ENCODE measurements at regions not wholly inside any gene's neighbourhood (a gene's known extent, or its start where the extent isn't known, plus 50 kb on each side); places are given as distances from the start of the nearest gene placed in this dataset.

DNA sequence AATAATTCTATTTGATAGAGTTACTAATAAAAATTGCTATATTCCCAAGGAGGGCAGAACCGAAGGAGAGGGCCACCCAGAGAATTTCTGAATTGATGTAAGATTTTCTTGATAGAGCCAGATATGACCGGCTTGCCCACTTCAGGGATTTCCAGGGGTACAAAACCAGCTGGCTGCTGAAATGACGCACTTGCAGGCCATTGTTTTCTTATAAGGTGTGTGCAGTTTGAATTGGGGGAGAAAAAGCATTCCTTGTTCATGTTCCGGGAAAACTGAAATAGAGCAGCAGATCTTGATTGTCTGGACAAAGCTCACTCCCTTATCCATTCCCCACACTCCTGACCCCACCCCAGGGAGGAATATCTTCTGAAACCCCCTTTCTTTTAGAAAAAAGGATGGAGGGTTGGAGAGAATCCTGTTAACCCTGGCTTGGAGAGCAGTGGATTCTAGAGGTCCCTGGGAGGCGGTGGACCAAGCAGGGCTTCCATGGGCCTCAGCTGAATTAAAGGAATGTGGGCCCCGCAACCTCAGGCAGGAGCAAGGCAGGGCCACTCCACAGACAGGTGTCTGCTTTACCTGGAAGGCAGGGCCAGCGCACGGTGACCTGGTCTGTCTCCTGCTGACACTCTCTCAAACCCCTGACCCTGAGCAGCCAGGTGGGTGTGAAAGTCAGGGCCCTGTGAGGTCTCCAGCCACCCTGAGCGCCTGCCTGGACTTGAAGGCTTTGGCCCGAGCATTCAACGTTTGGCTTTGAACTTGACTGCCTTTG is 96.4 kb downstream of the TMEM170B start:
- no peak for DNase-seq

- no peak for DNase-seq
Observed at GRCh38 chr6:11634948-11635347, 97.4 kb downstream of the TMEM170B start.

- DNase-seq, result no peak
Observed at GRCh38 chr6:11636121-11636520, 98.6 kb downstream of the TMEM170B start.

- no peak for DNase-seq
Observed at GRCh38 chr6:11637266-11637665, 99.7 kb downstream of the TMEM170B start.

DNA sequence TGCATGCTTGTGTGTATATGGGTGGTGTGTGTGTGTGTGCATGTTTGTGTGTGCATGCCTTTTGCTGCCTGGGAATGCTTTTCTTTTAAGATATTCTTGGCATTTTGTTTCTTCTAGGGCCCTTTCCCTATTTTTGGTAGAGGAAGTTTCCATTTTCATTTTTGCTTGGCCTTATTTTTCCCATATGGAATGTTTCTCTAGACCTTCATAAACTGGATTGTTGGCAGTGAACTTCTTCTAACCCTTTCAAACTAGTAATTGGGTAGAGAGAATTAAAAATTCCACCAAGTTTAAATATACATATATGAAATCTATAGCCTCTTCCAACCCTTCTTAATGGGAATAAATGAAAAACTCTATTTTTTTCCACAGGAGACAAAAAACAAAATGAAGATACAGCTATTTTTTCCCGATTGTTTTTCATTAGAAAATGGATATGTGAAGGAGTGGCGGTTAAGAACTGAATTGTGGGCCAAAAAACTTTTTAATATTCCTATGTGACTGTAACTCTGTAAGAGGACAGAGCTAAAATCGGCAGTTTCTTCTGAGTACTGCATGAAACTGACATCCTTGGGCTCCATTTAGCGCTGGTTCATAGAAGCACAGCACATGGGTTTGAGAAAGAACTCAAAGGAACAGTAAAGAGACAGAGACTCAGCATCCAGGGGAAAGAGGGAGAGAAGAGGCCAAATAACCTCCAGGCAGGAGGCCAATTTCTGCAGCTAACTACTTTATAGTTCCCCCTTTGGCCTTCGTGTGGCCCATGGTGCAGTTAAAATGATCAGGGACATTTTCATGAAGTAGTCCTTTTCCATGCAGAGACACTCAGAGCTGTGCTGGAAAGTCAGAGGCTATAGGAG is 102.1 kb downstream of the TMEM170B start:
- no peak for DNase-seq

DNA sequence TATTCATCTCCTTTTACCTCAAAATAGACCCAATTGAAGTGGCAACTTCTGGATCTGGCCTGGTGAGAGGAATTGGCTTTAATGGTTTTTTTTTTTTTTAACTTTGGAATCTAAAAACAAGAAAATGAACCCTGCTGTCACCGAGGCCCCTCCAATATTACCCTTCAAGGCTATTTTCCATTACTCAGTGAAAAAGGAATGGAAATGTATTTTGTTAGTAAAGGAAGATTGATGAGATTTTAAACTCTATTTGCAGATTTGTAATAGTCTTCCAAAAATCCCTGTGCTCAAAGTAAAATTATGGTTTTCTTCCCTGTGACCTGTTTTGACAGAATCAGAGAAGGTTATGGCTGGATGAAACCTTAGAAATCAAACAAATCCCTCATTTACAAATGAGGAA is 102.9 kb downstream of the TMEM170B start:
- no peak for DNase-seq

DNA sequence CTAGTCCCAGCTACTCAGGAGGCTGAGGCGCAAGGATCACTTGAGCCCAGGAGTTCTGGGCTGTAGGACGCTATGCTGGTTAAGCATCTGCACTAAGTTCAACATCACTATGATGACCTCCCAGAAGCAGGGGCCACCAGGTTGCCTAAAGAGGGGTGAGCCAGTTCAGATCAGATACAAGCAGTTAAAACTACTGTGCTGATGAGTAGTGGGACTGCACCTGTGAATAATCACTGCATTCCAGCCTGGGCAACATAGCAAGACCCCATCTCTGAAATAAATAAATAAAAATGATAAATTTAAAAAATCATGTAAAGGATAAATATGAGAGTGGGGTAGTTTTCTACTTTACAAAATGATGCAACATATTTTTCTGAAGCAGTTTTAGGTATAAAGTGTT is 106.5 kb downstream of the TMEM170B start:
- DNase-seq, result no peak

DNA sequence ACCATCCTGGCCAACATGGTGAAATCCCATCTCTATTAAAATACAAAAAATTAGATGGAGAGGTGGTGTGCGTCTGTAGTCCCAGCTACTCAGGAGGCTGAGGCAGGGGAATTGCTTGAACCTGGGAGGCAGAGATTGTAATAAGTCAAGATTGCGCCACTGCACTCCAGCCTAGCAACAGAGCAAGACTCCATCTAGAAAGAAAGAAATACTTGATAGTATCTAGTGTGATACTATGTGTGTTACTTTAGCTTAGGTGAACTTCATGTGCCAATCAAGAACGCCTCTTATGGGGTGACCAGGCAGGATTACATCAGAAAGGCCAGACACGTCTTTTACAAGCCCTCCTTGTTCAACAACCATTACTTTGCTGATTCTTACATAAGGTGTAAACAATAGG is 107.1 kb downstream of the TMEM170B start:
- no peak for DNase-seq

DNA sequence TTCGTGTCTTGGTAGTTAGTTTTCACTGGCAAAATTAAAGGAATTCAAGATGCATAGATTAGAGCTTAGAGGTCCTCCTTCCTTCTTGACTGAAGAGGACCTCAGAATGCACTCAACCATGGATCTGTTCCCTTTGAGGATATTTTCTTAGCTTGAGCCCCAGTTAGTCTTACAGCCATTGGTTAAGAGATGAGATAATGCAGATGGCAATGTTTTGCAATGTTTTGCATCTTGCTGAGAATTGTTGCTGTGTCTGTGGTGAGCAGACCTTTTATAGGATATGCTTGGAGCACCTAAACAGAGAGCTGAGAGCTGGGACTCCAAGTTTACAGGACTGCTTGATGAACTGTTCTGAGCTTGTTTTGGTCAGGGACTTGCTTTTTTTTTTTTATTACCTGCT is 107.5 kb downstream of the TMEM170B start:
- DNase-seq, result no peak

GRCh38 chr6:11648436-11648775 is 110.9 kb downstream of the TMEM170B start:
- DNase-seq, result no peak

- DNase-seq, result no peak
Observed at GRCh38 chr6:11648889-11649288, 111.3 kb downstream of the TMEM170B start.

DNA sequence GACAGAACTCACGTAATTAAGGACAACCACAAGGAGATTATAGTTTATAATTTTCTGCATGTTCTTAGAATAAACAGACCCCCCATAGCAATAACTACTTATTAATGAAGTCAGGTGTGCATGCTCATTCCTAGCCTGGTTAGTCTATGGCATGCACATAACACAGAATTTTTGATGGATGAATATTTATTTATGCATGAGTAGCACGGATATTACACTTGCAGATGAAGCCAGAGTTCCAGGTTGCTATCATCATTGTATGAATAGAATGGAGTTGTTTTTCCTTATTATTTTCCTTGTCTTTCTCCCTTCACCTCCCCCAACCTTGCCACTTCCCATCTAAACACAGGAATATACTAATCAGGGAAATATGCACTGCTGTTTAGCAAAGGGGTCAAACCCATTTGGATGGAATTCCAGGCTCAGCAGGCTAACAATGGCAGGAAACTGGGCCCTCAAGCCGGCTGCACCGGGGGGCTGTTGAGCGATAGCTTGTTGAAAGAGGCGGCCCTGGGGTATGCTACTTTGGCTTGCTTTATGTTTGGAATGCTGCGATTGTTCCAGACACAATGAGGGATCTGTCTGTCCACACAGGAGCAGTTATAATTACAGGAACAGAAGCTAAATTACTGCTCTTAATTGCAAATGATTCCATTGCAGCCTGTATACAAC is 112.6 kb downstream of the TMEM170B start:
- DNase-seq, result no peak

DNA sequence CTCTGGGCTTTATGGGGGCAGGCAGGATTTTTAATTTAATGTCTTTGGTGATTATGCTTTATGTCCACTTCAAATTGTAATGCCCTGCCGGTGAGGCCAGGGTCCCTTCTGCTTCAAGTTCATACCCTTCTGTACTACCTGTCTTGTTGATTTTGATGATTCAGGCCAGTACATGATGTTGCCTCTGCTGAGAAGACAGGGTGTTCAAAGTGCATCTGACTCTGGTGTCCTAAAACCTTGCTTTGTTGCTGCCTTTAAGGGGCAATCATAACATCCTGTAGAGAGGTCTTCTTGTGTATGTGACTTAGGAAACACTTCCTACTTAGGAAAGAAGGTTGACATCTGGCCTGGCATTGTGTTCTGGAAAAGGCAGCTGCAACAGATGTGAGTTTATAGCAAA is 113.2 kb downstream of the TMEM170B start:
- no peak for DNase-seq

GRCh38 chr6:11653028-11653583 is 115.6 kb downstream of the TMEM170B start:
- DNase-seq, result peak in 1 of 2 donors; percentile 26

- no peak for DNase-seq
Observed at GRCh38 chr6:11654876-11655275, 117.3 kb downstream of the TMEM170B start.

DNA sequence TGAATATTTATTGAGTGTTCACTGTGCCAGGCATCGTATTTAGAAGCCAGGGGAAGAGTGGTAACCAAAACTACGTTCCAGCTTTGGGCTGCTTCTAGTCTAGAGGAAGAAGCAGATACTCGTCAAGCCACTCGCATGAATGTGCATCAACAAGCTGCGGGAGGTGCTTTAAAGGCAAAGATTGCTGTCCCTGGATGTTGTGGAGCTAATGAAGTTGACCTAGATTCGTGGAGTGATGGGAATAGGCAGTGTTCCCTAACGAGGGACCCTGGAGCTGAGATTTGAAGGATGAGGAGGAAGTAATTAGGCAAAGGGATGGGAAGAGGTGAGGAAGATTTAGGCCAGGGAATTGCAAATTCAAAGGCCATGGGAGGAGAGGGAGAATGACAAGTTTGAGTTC is 118.9 kb downstream of the TMEM170B start:
- no peak for DNase-seq

DNA sequence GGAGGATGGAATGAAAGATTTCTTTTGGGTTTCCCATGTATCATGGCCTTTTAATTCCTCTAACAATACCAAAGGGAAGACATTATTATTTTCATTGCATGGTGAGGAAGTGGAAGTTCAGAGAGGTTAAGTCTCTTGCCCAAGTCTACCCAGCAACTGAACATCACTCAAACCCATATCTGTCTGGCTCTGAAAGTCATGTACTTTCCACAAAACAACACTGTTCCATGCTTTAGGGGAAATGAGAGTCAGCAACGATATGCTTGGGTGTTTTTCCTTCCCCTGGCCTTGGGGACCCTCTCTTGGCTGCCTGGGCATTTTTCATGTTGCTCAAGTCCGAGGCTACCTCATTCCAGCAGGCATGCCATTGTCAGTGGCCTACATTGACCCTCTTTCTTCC is 118.8 kb downstream of the ADTRP start:
- no peak for DNase-seq

- no peak for DNase-seq
Observed at GRCh38 chr6:11662323-11662722, 116.3 kb downstream of the ADTRP start.

GRCh38 chr6:11663519-11663918 is 115.1 kb downstream of the ADTRP start:
- no peak for DNase-seq

Measured in stimulated activated CD4-positive, alpha-beta T cell treated with anti-CD3 and anti-CD28 coated beads, Interleukin-2, amount 100 ng/mL, for 48 hours (primary cell).